ENCODE measurements at regions not wholly inside any gene's neighbourhood (a gene's known extent, or its start where the extent isn't known, plus 50 kb on each side); places are given as distances from the start of the nearest gene placed in this dataset.

GRCh38 chr4:3682236-3683076, 83.7 kb upstream of the ADRA2C start:
- no peak overlapping the region for H3K4me3 Mint-ChIP-seq
- H3K9me3 Mint-ChIP-seq, result no peaks in the 10 kb centered on the region
- H3K27me3 Mint-ChIP-seq, result peaks cover 6% of the 10 kb centered on the region
- H3K36me3 Mint-ChIP-seq, result peaks cover 1% of the 10 kb centered on the region
- peak overlapping the region in 1 of 3 donors; percentile 80 for H3K27ac Mint-ChIP-seq
- peaks cover 0 to 1% (median 0%) of the 10 kb centered on the region in 3 donors for H3K4me1 Mint-ChIP-seq

- peaks cover 12% of the 10 kb centered on the region for H3K27me3 Mint-ChIP-seq
- H3K27ac Mint-ChIP-seq, result no peak overlapping the region
- no peaks in the 10 kb centered on the region for H3K9me3 Mint-ChIP-seq
- H3K36me3 Mint-ChIP-seq, result peaks cover 1% of the 10 kb centered on the region
- H3K4me3 Mint-ChIP-seq, result no peak overlapping the region
- peaks cover 0 to 1% (median 0%) of the 10 kb centered on the region in 3 donors for H3K4me1 Mint-ChIP-seq
Measured at GRCh38 chr4:3681191-3681590, 85.0 kb upstream of the ADRA2C start.

GRCh38 chr4:3680656-3681055, 85.5 kb upstream of the ADRA2C start:
- Mint-ChIP-seq H3K27me3 (peaks cover 12% of the 10 kb centered on the region), H3K36me3 (peaks cover 1% of the 10 kb centered on the region), H3K9me3 (no peaks in the 10 kb centered on the region), H3K27ac (no peak overlapping the region), H3K4me1 (peaks cover 0 to 1% (median 0%) of the 10 kb centered on the region in 3 donors), H3K4me3 (no peak overlapping the region)

- Mint-ChIP-seq H3K27ac (no peak overlapping the region), H3K9me3 (no peaks in the 10 kb centered on the region), H3K27me3 (peaks cover 12% of the 10 kb centered on the region), H3K4me1 (peaks cover 0 to 1% (median 0%) of the 10 kb centered on the region in 3 donors), H3K4me3 (no peak overlapping the region), H3K36me3 (peaks cover 1% of the 10 kb centered on the region)
Measured at GRCh38 chr4:3679851-3680311, 86.3 kb upstream of the ADRA2C start.

GRCh38 chr4:3679071-3679825, 86.9 kb upstream of the ADRA2C start:
- H3K9me3 Mint-ChIP-seq, result no peaks in the 10 kb centered on the region
- H3K27ac Mint-ChIP-seq, result no peak overlapping the region
- H3K4me1 Mint-ChIP-seq, result peaks cover 0 to 1% (median 0%) of the 10 kb centered on the region in 3 donors
- peak overlapping the region in 1 of 4 donors; percentile 17 for H3K4me3 Mint-ChIP-seq
- H3K27me3 Mint-ChIP-seq, result peaks cover 12% of the 10 kb centered on the region
- no peaks in the 10 kb centered on the region for H3K36me3 Mint-ChIP-seq

GRCh38 chr4:3677748-3678070, 88.5 kb upstream of the ADRA2C start:
- Mint-ChIP-seq H3K4me1 (peaks cover 0 to 1% (median 0%) of the 10 kb centered on the region in 3 donors), H3K27ac (no peak overlapping the region), H3K9me3 (peaks cover 0 to 6% (median 0%) of the 10 kb centered on the region in 3 donors), H3K27me3 (peaks cover 12% of the 10 kb centered on the region), H3K4me3 (no peak overlapping the region), H3K36me3 (no peaks in the 10 kb centered on the region)

- Mint-ChIP-seq H3K36me3 (no peaks in the 10 kb centered on the region), H3K27ac (no peak overlapping the region), H3K4me3 (no peak overlapping the region)
Measured at GRCh38 chr4:3676907-3677747, 89.1 kb upstream of the ADRA2C start.

GRCh38 chr4:3676196-3676595, 90.0 kb upstream of the ADRA2C start:
- Mint-ChIP-seq H3K9me3 (peaks cover 4 to 6% (median 6%) of the 10 kb centered on the region in 3 donors), H3K27ac (no peak overlapping the region), H3K4me3 (no peak overlapping the region), H3K4me1 (peaks cover 0 to 1% (median 0%) of the 10 kb centered on the region in 3 donors), H3K27me3 (peaks cover 13% of the 10 kb centered on the region), H3K36me3 (no peaks in the 10 kb centered on the region)

More at GRCh38 chr4:3676907-3677747, 89.1 kb upstream of the ADRA2C start:
- H3K27me3 Mint-ChIP-seq, result peaks cover 13% of the 10 kb centered on the region
- H3K9me3 Mint-ChIP-seq, result peaks cover 0 to 6% (median 4%) of the 10 kb centered on the region in 3 donors
- peaks cover 0 to 1% (median 0%) of the 10 kb centered on the region in 3 donors for H3K4me1 Mint-ChIP-seq

GRCh38 chr4:3675251-3676115, 90.7 kb upstream of the ADRA2C start:
- Mint-ChIP-seq H3K36me3 (no peaks in the 10 kb centered on the region), H3K4me3 (no peak overlapping the region), H3K27ac (no peak overlapping the region), H3K9me3 (peaks cover 4 to 6% (median 6%) of the 10 kb centered on the region in 3 donors), H3K4me1 (peaks cover 0 to 1% (median 0%) of the 10 kb centered on the region in 3 donors), H3K27me3 (peaks cover 13% of the 10 kb centered on the region)

- Mint-ChIP-seq H3K36me3 (no peaks in the 10 kb centered on the region), H3K4me3 (no peak overlapping the region), H3K4me1 (peaks cover 0 to 1% (median 0%) of the 10 kb centered on the region in 3 donors), H3K27ac (no peak overlapping the region), H3K27me3 (peaks cover 13% of the 10 kb centered on the region), H3K9me3 (peaks cover 4 to 10% (median 6%) of the 10 kb centered on the region in 3 donors)
Measured at GRCh38 chr4:3674479-3674851, 91.7 kb upstream of the ADRA2C start.

- Mint-ChIP-seq H3K4me3 (no peak overlapping the region), H3K4me1 (peaks cover 0 to 1% (median 0%) of the 10 kb centered on the region in 3 donors), H3K9me3 (peaks cover 4 to 10% (median 6%) of the 10 kb centered on the region in 3 donors), H3K27me3 (peaks cover 13% of the 10 kb centered on the region), H3K27ac (no peak overlapping the region), H3K36me3 (no peaks in the 10 kb centered on the region)
Measured at GRCh38 chr4:3673716-3674478, 92.3 kb upstream of the ADRA2C start.

GRCh38 chr4:3673176-3673575, 93.0 kb upstream of the ADRA2C start:
- H3K27ac Mint-ChIP-seq, result no peak overlapping the region
- peaks cover 4 to 10% (median 6%) of the 10 kb centered on the region in 3 donors for H3K9me3 Mint-ChIP-seq
- H3K4me3 Mint-ChIP-seq, result no peak overlapping the region
- peaks cover 13% of the 10 kb centered on the region for H3K27me3 Mint-ChIP-seq
- no peaks in the 10 kb centered on the region for H3K36me3 Mint-ChIP-seq
- peaks cover 0 to 1% (median 0%) of the 10 kb centered on the region in 3 donors for H3K4me1 Mint-ChIP-seq

- Mint-ChIP-seq H3K9me3 (peaks cover 6 to 12% (median 10%) of the 10 kb centered on the region in 3 donors), H3K36me3 (peaks cover under 1% of the 10 kb centered on the region), H3K27ac (no peak overlapping the region), H3K27me3 (peaks cover 13% of the 10 kb centered on the region), H3K4me1 (no peaks in the 10 kb centered on the region), H3K4me3 (no peak overlapping the region)
Measured at GRCh38 chr4:3672465-3672831, 93.7 kb upstream of the ADRA2C start.

Measured in IgD-negative memory B cell (primary cell).